Stimulated activated CD4-positive, alpha-beta T cell treated with anti-CD3 and anti-CD28 coated beads, Interleukin-4, amount 100 ng/mL, for 24 hours (primary cell): ENCODE measurements at regions not wholly inside any gene's neighbourhood (a gene's known extent, or its start where the extent isn't known, plus 50 kb on each side); places are given as distances from the start of the nearest gene placed in this dataset.
A peak's percentile ranks its signal among the peaks of the same experiment; 100 is the strongest.
"Not testable (repeated sequence)": the region's sequence is repeated elsewhere in the genome, so short reads cannot be mapped to it uniquely, and the experiment has no call there.

ENCODE experiments used
- DNase-seq: peaks from one replicate; pipeline ENCODE4 v3.0.0-alpha.2; 2020

DNA sequence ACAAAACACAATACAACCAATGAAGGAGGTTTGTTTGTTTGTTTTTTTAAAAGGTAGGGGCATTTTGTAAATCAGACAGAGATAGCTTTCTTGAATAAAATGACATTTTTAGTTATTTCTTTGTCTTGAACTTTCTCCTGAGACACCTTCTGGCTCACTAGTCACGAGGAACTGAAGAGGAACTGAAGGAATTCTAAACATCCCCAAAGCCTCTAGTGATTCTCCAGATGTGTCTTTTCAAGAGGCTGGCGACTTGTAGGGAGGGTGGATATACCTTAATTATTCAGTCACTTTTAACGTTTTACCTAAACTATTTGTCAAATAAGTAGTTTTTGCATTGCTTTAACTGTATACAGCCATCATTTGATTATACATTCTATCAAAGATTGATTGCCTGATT is 211.2 kb upstream of the LRIG3 start:
- no peak for DNase-seq

GRCh38 chr12:59122784-59123183 is 202.5 kb upstream of the LRIG3 start:
- no peak for DNase-seq

DNA sequence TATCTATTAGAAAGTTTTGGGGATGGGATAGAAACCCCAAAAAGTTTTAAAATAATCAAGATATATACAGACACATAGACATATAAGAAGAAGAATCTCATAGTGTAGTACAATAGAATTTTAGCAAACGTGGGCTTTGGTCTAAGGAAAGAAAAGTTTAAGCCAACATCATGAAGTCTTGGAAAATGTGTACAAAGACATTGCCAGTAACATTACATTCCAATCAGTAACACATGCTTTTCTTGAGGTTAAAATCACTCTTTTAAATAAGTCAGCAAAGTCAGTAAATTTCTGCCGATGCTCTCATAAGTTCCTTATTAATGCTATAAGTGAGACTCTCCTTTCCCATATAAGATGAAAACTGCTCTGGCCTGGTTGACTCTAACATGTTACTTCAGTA is 201.1 kb upstream of the LRIG3 start:
- no peak for DNase-seq

DNA sequence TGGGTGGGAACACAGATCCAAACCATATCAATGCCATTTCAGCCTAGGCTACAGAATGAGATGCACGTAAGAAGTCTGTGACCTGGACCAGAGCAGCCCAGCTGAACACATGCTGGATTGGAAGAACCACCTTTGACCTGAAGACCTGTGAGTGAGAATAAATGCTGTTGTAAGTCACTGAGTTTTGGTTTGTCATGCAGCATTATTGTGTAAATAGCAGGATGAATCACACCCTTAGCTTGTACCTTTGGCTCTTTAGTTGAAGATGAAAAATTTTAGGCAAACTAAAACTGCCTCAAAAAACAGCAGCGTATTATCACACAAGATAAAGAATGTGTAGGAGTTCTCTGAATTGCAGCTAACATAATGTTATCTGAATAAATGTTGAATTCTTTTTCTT is 199.4 kb upstream of the LRIG3 start:
- no peak for DNase-seq

DNA sequence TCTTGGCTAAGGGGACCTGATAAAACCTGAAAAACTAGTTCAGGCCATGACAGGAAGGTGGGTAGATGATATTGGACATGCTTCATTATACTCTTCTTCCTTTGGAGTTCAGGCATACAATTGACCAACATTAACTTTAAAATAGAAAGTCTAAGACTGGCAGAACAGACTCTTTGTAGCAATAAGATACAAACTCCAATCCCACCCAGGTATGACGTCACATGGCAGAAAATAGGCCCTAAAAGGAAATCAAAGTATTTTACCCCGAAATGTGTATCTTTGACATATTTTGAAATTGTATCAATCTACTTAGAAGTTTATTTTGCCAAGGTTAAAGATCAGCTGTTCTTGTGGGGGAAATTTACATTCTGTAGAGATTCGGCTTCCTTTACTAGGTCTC is 198.1 kb upstream of the LRIG3 start:
- DNase-seq, result no peak

DNA sequence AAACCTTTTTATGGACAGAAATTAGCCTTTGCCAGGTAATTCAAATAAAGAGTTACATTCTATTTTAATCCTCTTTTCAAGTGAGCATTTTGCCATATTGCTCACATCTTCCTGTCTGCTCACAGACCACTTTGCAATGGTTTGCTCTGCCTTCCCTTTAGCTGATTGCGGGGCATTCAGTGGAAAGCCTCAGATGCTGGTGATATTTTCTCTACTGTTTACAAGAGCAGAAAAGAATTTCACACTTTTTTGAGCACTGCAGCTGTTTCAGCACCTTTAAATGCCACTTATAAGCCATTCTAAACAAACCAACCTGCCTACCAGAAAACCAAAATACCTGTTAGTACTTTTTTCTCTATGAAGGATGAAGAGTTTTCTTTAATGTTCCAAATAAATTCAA is 195.7 kb upstream of the LRIG3 start:
- DNase-seq, result no peak

DNA sequence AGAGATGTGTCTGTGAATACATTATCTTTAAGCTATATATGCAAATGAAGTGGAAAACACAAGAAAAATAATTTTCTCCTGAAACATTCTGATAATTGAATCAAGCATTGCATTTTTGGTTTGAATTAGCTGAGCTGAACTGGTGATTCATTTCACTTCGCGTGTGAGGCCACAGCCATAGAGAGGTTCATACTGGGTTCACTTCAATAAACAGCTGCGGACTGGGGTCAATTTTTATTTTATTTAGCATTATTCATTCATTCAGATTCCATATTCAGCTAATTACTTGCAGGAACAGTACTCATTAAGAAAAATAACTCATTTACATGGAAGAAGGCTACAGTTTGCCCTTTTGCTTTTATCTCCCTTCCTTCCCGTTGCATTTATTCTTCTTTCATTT is 195.2 kb upstream of the LRIG3 start:
- DNase-seq, result no peak

DNA sequence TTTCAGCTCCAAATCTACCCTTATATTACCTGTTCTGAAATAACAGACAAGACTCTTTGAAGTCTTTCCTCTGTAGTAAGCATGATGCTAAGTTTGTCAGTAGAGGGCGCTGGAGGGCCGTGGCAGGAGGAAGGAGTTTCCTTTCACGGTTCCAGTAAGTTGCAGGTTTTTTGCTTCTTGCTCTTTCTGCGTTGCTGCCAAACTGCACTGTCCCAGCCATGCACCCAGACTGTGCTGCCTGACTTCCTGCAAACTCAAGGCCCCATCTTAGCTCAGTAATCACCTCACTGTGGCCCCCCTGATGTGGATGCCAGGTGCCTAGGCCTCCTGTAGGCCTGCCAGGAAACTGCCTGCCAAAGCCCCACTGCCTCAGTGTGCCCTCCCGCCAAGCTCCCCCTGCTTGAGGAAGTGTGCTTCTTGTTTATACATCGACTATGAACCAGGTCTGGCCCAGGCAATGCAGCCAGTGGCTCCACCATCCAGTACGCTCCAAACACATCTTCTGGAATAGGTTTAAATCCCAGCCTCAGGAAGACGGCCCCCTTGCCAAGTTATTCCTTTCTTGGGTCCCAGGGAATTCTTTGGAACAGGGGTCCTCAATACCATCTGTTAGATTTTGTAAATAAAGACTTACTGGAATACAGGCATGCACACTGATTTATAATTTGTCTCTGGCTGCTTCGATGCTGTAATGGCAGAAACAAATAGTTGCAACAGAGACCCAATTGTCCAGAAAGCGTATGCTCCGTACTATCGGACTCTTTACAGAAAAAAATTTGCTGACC is 193.7 kb upstream of the LRIG3 start:
- peak; percentile 13 for DNase-seq

GRCh38 chr12:59111851-59112250 is 191.5 kb upstream of the LRIG3 start:
- DNase-seq, result no peak

DNA sequence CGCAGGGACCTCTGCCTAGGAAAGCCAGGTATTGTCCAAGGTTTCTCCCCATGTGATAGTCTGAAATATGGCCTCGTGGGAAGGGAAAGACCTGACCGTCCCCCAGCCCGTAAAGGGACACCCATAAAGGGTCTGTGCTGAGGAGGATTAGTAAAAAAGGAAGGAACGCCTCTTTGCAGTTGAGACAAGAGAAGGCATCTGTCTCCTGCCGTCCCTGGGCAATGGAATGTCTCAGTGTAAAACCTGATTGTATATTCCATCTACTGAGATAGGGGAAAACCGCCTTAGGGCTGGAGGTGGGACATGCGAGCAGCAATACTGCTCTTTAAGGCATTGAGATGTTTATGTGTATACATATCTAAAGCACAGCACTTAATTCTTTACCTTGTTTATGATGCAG is 188.2 kb upstream of the LRIG3 start:
- DNase-seq, result not testable (repeated sequence)

- DNase-seq, result no peak
Observed at GRCh38 chr12:59100585-59100984, 180.3 kb upstream of the LRIG3 start.

DNA sequence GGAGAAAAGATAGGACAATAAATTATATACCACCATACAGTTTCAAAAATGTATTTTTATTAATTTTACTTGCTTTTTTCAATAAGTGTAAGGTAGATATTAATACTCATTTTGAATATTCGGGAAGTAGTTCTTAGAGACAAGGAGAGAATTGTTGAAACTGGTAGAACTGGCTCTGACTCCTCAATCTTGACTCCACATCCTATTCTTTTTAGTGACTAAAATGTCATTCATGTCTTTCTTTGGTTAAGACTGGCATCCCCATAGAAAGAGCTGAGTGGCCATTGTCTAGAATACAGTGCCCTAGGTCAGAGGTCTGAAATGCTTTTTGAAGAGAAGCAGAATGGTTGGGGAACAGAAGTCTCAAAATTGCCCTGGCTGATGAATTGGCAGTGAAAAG is 177.6 kb upstream of the LRIG3 start:
- no peak for DNase-seq

DNA sequence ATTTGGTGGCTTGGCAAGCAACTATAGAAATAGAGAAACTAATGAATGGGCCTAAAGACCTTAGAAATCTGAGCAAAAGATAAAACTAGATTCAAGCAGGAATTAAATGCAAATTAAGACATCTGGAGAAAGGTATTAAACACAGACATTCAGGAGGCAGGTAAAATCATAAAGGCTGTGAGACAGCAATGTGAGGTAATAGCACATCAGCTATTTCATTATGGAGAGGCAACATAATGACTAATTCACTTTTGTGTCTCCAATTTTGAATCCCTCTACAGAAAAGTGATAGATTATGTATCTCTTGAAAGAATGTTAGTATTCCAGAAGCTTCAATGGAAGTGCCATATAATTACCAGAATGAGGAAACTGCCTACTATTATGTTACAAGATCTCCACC is 175.9 kb upstream of the LRIG3 start:
- no peak for DNase-seq

GRCh38 chr12:59093073-59093772 is 172.9 kb upstream of the LRIG3 start:
- no peak for DNase-seq

DNA sequence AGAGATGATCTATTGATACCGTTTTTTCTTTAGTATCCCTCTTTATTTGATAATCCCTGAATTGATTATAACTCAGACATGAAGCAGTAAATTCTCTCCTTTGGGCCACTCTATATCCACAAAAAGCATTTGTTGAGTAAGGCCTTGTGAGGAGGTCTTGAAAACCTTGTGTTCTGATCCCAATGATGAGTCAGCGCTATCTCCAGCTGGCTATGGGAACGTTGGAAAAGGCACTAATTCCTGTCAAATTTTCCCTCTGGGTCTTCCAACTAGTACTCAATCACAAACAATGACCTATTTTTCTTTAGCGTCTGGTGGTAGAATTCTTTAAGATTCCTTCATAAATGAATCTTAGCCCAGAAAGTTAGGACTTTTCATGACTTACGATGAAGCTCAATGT is 168.4 kb upstream of the LRIG3 start:
- no peak for DNase-seq

DNA sequence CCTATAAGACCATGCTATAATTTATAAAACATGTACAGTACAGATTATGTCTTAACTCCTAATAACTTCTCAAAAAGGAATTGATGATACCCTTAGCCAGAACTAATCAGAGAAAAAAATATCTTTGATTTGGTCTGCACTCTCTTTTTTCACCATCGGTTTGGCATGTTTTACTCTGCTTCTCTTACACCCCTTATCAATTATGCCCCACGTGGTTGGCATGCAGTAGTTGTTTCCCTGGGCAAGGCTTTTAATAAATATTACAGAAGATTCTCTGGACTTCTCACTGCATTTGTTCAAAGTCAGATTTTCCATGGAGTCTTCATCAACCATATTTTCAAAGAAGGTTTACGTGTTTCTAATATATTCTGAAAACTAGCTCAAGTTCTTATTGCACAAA is 167.4 kb upstream of the LRIG3 start:
- DNase-seq, result no peak

- no peak for DNase-seq
Observed at GRCh38 chr12:59087077-59087673, 166.9 kb upstream of the LRIG3 start.

DNA sequence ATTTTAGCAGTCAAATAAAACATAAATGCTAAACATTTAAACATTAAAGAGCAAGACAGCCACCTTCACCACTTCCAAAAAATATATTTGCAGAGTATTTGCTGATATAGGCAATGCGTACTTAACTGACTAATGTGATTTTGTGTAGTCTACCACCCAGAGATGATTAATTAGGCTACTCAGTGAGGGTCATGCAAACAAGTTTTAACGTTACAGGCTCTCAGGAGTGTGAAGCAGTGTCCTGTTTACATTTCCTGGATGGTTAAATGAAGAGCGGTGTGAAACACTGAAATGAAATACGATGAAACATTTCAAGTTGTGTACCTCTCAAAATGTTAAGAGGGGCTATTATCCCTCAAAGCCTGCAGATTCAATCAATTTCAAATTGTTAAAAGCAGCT is 165.8 kb upstream of the LRIG3 start:
- no peak for DNase-seq

GRCh38 chr12:59085690-59086089 is 165.4 kb upstream of the LRIG3 start:
- DNase-seq, result no peak

GRCh38 chr12:59084511-59085375 is 164.4 kb upstream of the LRIG3 start:
- DNase-seq, result no peak

GRCh38 chr12:59082952-59083351 is 162.6 kb upstream of the LRIG3 start:
- no peak for DNase-seq

DNA sequence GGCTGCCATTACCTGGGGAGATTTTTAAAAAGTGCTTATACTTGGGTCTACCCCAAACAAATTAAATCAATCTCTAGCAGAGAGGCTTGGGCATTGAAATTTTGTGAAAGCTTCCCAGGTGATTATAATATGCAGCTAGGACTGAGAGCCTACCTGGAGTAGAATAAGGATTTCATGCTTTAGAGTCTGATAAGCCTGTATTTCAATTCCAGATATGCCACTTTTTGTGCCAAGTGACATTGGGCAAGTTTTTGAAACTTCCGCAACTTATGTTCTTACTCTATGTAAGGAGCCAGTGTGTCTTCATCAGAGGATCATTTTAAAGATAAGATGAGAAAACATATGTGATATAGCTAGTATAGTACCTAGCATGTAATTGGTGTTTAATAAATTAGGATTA is 159.8 kb upstream of the LRIG3 start:
- no peak for DNase-seq

- no peak for DNase-seq
Observed at GRCh38 chr12:59079472-59079871, 159.2 kb upstream of the LRIG3 start.
